GM12864 (cell line): ENCODE measurements at regions not wholly inside any gene's neighbourhood (a gene's known extent, or its start where the extent isn't known, plus 50 kb on each side); places are given as distances from the start of the nearest gene placed in this dataset.
A peak's percentile ranks its signal among the peaks of the same experiment; 100 is the strongest.

ENCODE experiments used
- DNase-seq: peaks from one replicate; pipeline ENCODE4 v3.0.0-alpha.2; 2011; ENCODE audit warnings: low read depth
- H3K4me3 ChIP-seq: 2 replicates; pipeline ENCODE4 v1.5.1; 2011; ENCODE audit warnings: mild to moderate bottlenecking, low read depth, low read length, control low read depth
- CTCF ChIP-seq: IDR thresholded peaks from 2 replicates; pipeline ENCODE4 v1.5.1; 2011; ENCODE audit warnings: low read depth, mild to moderate bottlenecking, moderate library complexity, low read length, control low read depth, inconsistent platforms; ENCODE audit errors: missing control alignments

- TF ChIP-seq CTCF: peak; percentile 66
- no peak for DNase-seq
Measured at GRCh38 chr6:85126485-85127167, 323.3 kb upstream of the NT5E start.

GRCh38 chr6:85125526-85125925, 324.4 kb upstream of the NT5E start:
- TF ChIP-seq CTCF: no peak

More at GRCh38 chr6:85126485-85127167, 323.3 kb upstream of the NT5E start:
- no peak overlapping the region for H3K4me3 ChIP-seq

GRCh38 chr6:85124472-85125354, 325.2 kb upstream of the NT5E start:
- TF ChIP-seq CTCF: no peak
- H3K4me3 ChIP-seq: no peak overlapping the region
- DNase-seq: no peak

More at GRCh38 chr6:85125526-85125925, 324.4 kb upstream of the NT5E start:
- DNase-seq: no peak
- no peak overlapping the region for H3K4me3 ChIP-seq

GRCh38 chr6:85121158-85121557, 328.7 kb upstream of the NT5E start:
- no peak for TF ChIP-seq CTCF
- H3K4me3 ChIP-seq: no peak overlapping the region
- no peak for DNase-seq

- no peak overlapping the region for H3K4me3 ChIP-seq
- no peak for TF ChIP-seq CTCF
- DNase-seq: no peak
Measured at GRCh38 chr6:85118652-85119235, 331.1 kb upstream of the NT5E start.

GRCh38 chr6:85118233-85118632, 331.6 kb upstream of the NT5E start:
- no peak overlapping the region for H3K4me3 ChIP-seq
- DNase-seq: no peak
- peak; percentile 14 for TF ChIP-seq CTCF
